ENCODE measurements at regions not wholly inside any gene's neighbourhood (a gene's known extent, or its start where the extent isn't known, plus 50 kb on each side); places are given as distances from the start of the nearest gene placed in this dataset.
"Not testable (repeated sequence)": the region's sequence is repeated elsewhere in the genome, so short reads cannot be mapped to it uniquely, and the experiment has no call there.

GRCh38 chr2:242069018-242069417 lies 199.5 kb downstream of the RTP5 start:
- Mint-ChIP-seq H3K4me1 (ENCODE audit: low read depth) (no peaks in the 10 kb centered on the region), H3K4me3 (no peak overlapping the region), H3K9me3 (no peaks in the 10 kb centered on the region), H3K36me3 (ENCODE audit: low read depth) (no peaks in the 10 kb centered on the region), H3K27me3 (peaks cover 9% of the 10 kb centered on the region), H3K27ac (no peak overlapping the region)
- Histone ChIP-seq H3K4me3 (ENCODE audit: low read length) (no peak overlapping the region), H3K4me1 (ENCODE audit: insufficient read depth, low read length) (no peaks in the 10 kb centered on the region), H3K9me3 (ENCODE audit: control insufficient read depth in 1 of 2, insufficient read depth in 1 of 2, low read length in 2 of 2) (no peaks in the 10 kb centered on the region), H3K36me3 (ENCODE audit: insufficient read depth, low read length) (no peaks in the 10 kb centered on the region), H3K27ac (ENCODE audit: low read depth in 1 of 2, low read length in 2 of 2) (no peak overlapping the region), H3K27me3 (ENCODE audit: control insufficient read depth in 1 of 2, insufficient read depth in 2 of 2, low read length in 2 of 2) (no peaks in the 10 kb centered on the region)
- ATAC-seq (ENCODE audit: poor library complexity) = no peak
- CTCF ChIA-PET = no interaction called here
- intact Hi-C loops (cut with DNase I, micrococcal nuclease) = no loop called here
- TF ChIP-seq CTCF (IDR thresholded peaks at IDR 0.05) = no peak
- DNase-seq = no peak
- POLR2A ChIA-PET = no interaction called here

- H3K27ac ChIP-seq (ENCODE audit: low read depth in 1 of 2, low read length in 2 of 2); H3K4me1 Mint-ChIP-seq (ENCODE audit: low read depth); H3K4me3 ChIP-seq (ENCODE audit: low read length); H3K27ac Mint-ChIP-seq; H3K36me3 ChIP-seq (ENCODE audit: insufficient read depth, low read length); ATAC-seq (ENCODE audit: poor library complexity); DNase-seq; H3K9me3 Mint-ChIP-seq; H3K4me1 ChIP-seq (ENCODE audit: insufficient read depth, low read length); POLR2A ChIA-PET; H3K36me3 Mint-ChIP-seq (ENCODE audit: low read depth); H3K9me3 ChIP-seq (ENCODE audit: control insufficient read depth in 1 of 2, insufficient read depth in 1 of 2, low read length in 2 of 2); H3K27me3 ChIP-seq (ENCODE audit: control insufficient read depth in 1 of 2, insufficient read depth in 2 of 2, low read length in 2 of 2); CTCF ChIA-PET; H3K4me3 Mint-ChIP-seq; intact Hi-C loops (cut with DNase I, micrococcal nuclease): not testable (repeated sequence)
- peaks cover 11% of the 10 kb centered on the region for H3K27me3 Mint-ChIP-seq
Observed at GRCh38 chr2:242069938-242070395, 200.4 kb downstream of the RTP5 start.

GRCh38 chr2:242070726-242071125 lies 201.2 kb downstream of the RTP5 start:
- H3K9me3 ChIP-seq (ENCODE audit: control insufficient read depth in 1 of 2, insufficient read depth in 1 of 2, low read length in 2 of 2); H3K4me3 Mint-ChIP-seq; H3K27ac Mint-ChIP-seq; DNase-seq; H3K4me1 Mint-ChIP-seq (ENCODE audit: low read depth); H3K9me3 Mint-ChIP-seq; H3K36me3 ChIP-seq (ENCODE audit: insufficient read depth, low read length); ATAC-seq (ENCODE audit: poor library complexity); POLR2A ChIA-PET; H3K4me1 ChIP-seq (ENCODE audit: insufficient read depth, low read length); H3K27me3 ChIP-seq (ENCODE audit: control insufficient read depth in 1 of 2, insufficient read depth in 2 of 2, low read length in 2 of 2); H3K27ac ChIP-seq (ENCODE audit: low read depth in 1 of 2, low read length in 2 of 2); intact Hi-C loops (cut with DNase I, micrococcal nuclease); CTCF ChIA-PET; H3K36me3 Mint-ChIP-seq (ENCODE audit: low read depth); H3K4me3 ChIP-seq (ENCODE audit: low read length): not testable (repeated sequence)
- peaks cover 18% of the 10 kb centered on the region for H3K27me3 Mint-ChIP-seq

- H3K4me1 ChIP-seq (ENCODE audit: insufficient read depth, low read length); H3K4me3 Mint-ChIP-seq; intact Hi-C loops (cut with DNase I, micrococcal nuclease); H3K4me1 Mint-ChIP-seq (ENCODE audit: low read depth); H3K9me3 ChIP-seq (ENCODE audit: control insufficient read depth in 1 of 2, insufficient read depth in 1 of 2, low read length in 2 of 2); POLR2A ChIA-PET; DNase-seq; H3K27ac Mint-ChIP-seq; CTCF ChIA-PET; H3K4me3 ChIP-seq (ENCODE audit: low read length); ATAC-seq (ENCODE audit: poor library complexity); H3K27me3 ChIP-seq (ENCODE audit: control insufficient read depth in 1 of 2, insufficient read depth in 2 of 2, low read length in 2 of 2); H3K27ac ChIP-seq (ENCODE audit: low read depth in 1 of 2, low read length in 2 of 2); H3K36me3 Mint-ChIP-seq (ENCODE audit: low read depth); H3K36me3 ChIP-seq (ENCODE audit: insufficient read depth, low read length); H3K9me3 Mint-ChIP-seq: not testable (repeated sequence)
- H3K27me3 Mint-ChIP-seq = peaks cover 24% of the 10 kb centered on the region
Observed at GRCh38 chr2:242071377-242071776, 201.8 kb downstream of the RTP5 start.

- H3K36me3 ChIP-seq (ENCODE audit: insufficient read depth, low read length); DNase-seq; POLR2A ChIA-PET; H3K9me3 Mint-ChIP-seq; H3K9me3 ChIP-seq (ENCODE audit: control insufficient read depth in 1 of 2, insufficient read depth in 1 of 2, low read length in 2 of 2); H3K4me1 ChIP-seq (ENCODE audit: insufficient read depth, low read length); H3K4me3 Mint-ChIP-seq; H3K27ac ChIP-seq (ENCODE audit: low read depth in 1 of 2, low read length in 2 of 2); intact Hi-C loops (cut with DNase I, micrococcal nuclease); H3K36me3 Mint-ChIP-seq (ENCODE audit: low read depth); H3K27me3 ChIP-seq (ENCODE audit: control insufficient read depth in 1 of 2, insufficient read depth in 2 of 2, low read length in 2 of 2); H3K4me1 Mint-ChIP-seq (ENCODE audit: low read depth); CTCF ChIA-PET; H3K4me3 ChIP-seq (ENCODE audit: low read length); ATAC-seq (ENCODE audit: poor library complexity); H3K27ac Mint-ChIP-seq: not testable (repeated sequence)
- H3K27me3 Mint-ChIP-seq = peaks cover 25% of the 10 kb centered on the region
Observed at GRCh38 chr2:242071936-242072335, 202.4 kb downstream of the RTP5 start.

Data from CD4-positive, alpha-beta T cell (primary cell).